CD4-positive, alpha-beta T cell treated with Interleukin-10 for 1 hour (primary cell): ENCODE measurements at regions not wholly inside any gene's neighbourhood (a gene's known extent, or its start where the extent isn't known, plus 50 kb on each side); places are given as distances from the start of the nearest gene placed in this dataset.
"Not testable (repeated sequence)": the region's sequence is repeated elsewhere in the genome, so short reads cannot be mapped to it uniquely, and the experiment has no call there.

ENCODE experiments used
- DNase-seq: peaks from one replicate; pipeline ENCODE4 v3.0.0-alpha.2; 2020

DNA sequence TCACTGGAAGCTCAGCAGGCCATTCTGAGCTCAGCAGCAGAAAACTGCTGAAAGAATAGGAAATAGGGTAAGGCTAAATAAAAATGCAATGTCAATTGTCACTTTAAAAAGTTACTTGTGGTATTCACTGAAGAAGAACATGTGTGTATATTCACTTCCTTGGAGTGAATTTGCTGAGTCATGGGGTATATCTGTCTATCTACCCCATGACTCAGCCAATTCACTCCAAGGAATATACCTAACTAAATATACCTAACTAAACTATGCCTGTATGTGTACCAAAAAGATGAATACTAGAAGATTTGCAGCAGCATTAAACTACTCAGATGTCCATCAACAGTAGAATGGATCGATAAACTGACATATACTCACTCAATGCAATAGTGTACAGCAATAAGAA lies 69.5 kb upstream of the KCNAB1 start:
- no peak for DNase-seq

DNA sequence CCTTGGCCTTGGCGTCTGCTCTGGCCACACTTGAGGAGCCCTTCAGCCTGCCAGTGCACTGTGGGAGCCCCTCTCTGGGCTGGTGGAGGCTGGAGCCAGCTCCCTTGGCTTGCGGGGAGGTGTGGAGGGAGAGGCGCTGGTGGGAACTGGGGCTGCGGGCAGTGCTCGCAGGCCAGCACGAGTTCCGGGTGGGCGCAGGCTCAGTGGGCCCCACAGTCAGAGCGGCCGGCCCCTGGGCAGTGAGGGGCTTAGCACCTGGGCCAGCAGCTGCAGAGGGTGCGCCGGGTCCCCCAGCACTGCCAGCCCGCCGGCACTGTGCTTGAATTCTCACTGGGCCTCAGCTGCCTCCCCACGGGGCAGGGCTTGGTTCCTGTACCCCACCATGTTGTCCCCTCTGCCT lies 68.7 kb upstream of the KCNAB1 start:
- no peak for DNase-seq

- DNase-seq: no peak
Measured at GRCh38 chr3:156052115-156052514, 68.3 kb upstream of the KCNAB1 start.

- DNase-seq: no peak
Measured at GRCh38 chr3:156059950-156060501, 60.4 kb upstream of the KCNAB1 start.

DNA sequence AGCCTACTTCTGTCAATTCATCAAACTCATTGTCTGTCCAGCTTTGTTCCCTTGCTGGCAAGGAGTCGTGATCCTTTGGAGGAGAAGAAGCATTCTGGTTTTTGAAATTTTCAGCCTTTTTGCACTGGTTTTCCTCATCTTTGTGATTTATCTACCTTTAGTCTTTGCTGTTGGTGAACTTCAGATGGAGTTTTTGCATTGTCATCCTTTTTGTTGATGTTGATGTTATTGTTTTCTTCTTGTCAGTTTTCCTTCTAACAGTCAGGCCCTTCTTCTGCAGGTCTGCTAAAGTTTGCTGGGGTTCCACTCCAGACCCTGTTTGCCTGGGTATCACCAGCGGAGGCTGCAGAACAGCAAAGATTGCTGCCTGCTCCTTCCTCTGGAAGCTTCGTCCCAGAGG lies 52.2 kb upstream of the KCNAB1 start:
- DNase-seq: not testable (repeated sequence)

- DNase-seq: no peak
Measured at GRCh38 chr3:156070028-156070427, 50.4 kb upstream of the KCNAB1 start.
